D721Med (cell line): ENCODE measurements at regions not wholly inside any gene's neighbourhood (a gene's known extent, or its start where the extent isn't known, plus 50 kb on each side); places are given as distances from the start of the nearest gene placed in this dataset.
"Not testable (repeated sequence)": the region's sequence is repeated elsewhere in the genome, so short reads cannot be mapped to it uniquely, and the experiment has no call there.

Experiments
- DNase-seq: peaks from one replicate; pipeline ENCODE4 v3.0.0; 2011; ENCODE audit warnings: low spot score; ENCODE audit not compliant: insufficient read length
- FAIRE-seq: peaks from 2 replicates; lab custom pipeline; 2011; peaks lifted over from hg19 to GRCh38; lab: Jason Lieb, UNC
- CTCF ChIP-seq: IDR thresholded peaks from 2 replicates; pipeline ENCODE4 v1.5.1; 2012; ENCODE audit warnings: mild to moderate bottlenecking, control low read depth; ENCODE audit not compliant: insufficient read depth; ENCODE audit errors: missing control alignments

- FAIRE-seq (no peak), DNase-seq (no peak)
- TF ChIP-seq CTCF, result no peak
Measured at GRCh38 chr3:197408177-197408957, 110.0 kb upstream of the DLG1 start.

GRCh38 chr3:197407526-197407925 lies 109.1 kb upstream of the DLG1 start:
- DNase-seq (no peak), FAIRE-seq (no peak)
- TF ChIP-seq CTCF, result no peak

GRCh38 chr3:197407053-197407452 lies 108.6 kb upstream of the DLG1 start:
- DNase-seq, result no peak
- no peak for TF ChIP-seq CTCF
- no peak for FAIRE-seq

GRCh38 chr3:197406266-197406665 lies 107.9 kb upstream of the DLG1 start:
- TF ChIP-seq CTCF, result no peak
- FAIRE-seq, result no peak

GRCh38 chr3:197404754-197405153 lies 106.3 kb upstream of the DLG1 start:
- no peak for FAIRE-seq
- TF ChIP-seq CTCF, result no peak

More at GRCh38 chr3:197406266-197406665, 107.9 kb upstream of the DLG1 start:
- DNase-seq, result no peak

GRCh38 chr3:197404030-197404429 lies 105.6 kb upstream of the DLG1 start:
- TF ChIP-seq CTCF, result no peak
- DNase-seq (no peak), FAIRE-seq (no peak)

More at GRCh38 chr3:197404754-197405153, 106.3 kb upstream of the DLG1 start:
- DNase-seq, result no peak

- DNase-seq, FAIRE-seq: not testable (repeated sequence)
Measured at GRCh38 chr3:197402401-197402800, 104.0 kb upstream of the DLG1 start.
